BLaER1 (cell line): ENCODE measurements at regions not wholly inside any gene's neighbourhood (a gene's known extent, or its start where the extent isn't known, plus 50 kb on each side); places are given as distances from the start of the nearest gene placed in this dataset.

Source experiments
- H3K27ac ChIP-seq: shearing (Covaris generic); formaldehyde crosslinking; 2 replicates; pipeline ENCODE4 v1.8.1; 2022
- H3K27me3 ChIP-seq: shearing (Covaris generic); formaldehyde crosslinking; 2 replicates; pipeline ENCODE4 v1.8.1; 2022
- H3K36me3 ChIP-seq: shearing (Covaris generic); formaldehyde crosslinking; 2 replicates; pipeline ENCODE4 v1.8.1; 2022
- H3K4me1 ChIP-seq: shearing (Covaris generic); formaldehyde crosslinking; 2 replicates; pipeline ENCODE4 v1.8.1; 2022
- H3K4me2 ChIP-seq: shearing (Covaris generic); formaldehyde crosslinking; 2 replicates; pipeline ENCODE4 v1.8.1; 2022
- H3K4me3 ChIP-seq: shearing (Covaris generic); formaldehyde crosslinking; 2 replicates; pipeline ENCODE4 v1.8.1; 2022
- H3K9ac ChIP-seq: shearing (Covaris generic); formaldehyde crosslinking; 2 replicates; pipeline ENCODE4 v1.8.1; 2022
- H3K9me3 ChIP-seq: shearing (Covaris generic); formaldehyde crosslinking; 2 replicates; pipeline ENCODE4 v1.8.1; 2022
- H4K20me1 ChIP-seq: shearing (Covaris generic); formaldehyde crosslinking; 2 replicates; pipeline ENCODE4 v1.8.1; 2022
- Cebpa-rat ChIP-seq: shearing (Covaris generic); IDR thresholded peaks from 2 replicates; pipeline ENCODE4 v1.8.1; 2022

- no peak for TF ChIP-seq Cebpa-rat
- Histone ChIP-seq H3K4me2 (no peak overlapping the region), H4K20me1 (no peaks in the 10 kb centered on the region), H3K36me3 (no peaks in the 10 kb centered on the region), H3K4me3 (no peak overlapping the region), H3K27ac (no peak overlapping the region), H3K27me3 (no peaks in the 10 kb centered on the region), H3K9ac (no peak overlapping the region), H3K4me1 (no peaks in the 10 kb centered on the region), H3K9me3 (peaks cover 52% of the 10 kb centered on the region)
These were observed 1960.9 kb upstream of the DEFB115 start for GRCh38 chr20:29296256-29297230.

- peaks cover 59% of the 10 kb centered on the region for H3K9me3 ChIP-seq
- no peaks in the 10 kb centered on the region for H3K4me1 ChIP-seq
- no peak overlapping the region for H3K4me2 ChIP-seq
- no peak overlapping the region for H3K4me3 ChIP-seq
- no peaks in the 10 kb centered on the region for H4K20me1 ChIP-seq
- H3K27me3 ChIP-seq = no peaks in the 10 kb centered on the region
- no peak overlapping the region for H3K27ac ChIP-seq
- no peak overlapping the region for H3K9ac ChIP-seq
- no peak for TF ChIP-seq Cebpa-rat
- no peaks in the 10 kb centered on the region for H3K36me3 ChIP-seq
These were observed 1959.8 kb upstream of the DEFB115 start for GRCh38 chr20:29297411-29298270.

GRCh38 chr20:29298271-29298590, 1959.2 kb upstream of the DEFB115 start:
- no peak overlapping the region for H3K4me2 ChIP-seq
- H3K4me1 ChIP-seq = no peaks in the 10 kb centered on the region
- peaks cover 63% of the 10 kb centered on the region for H3K9me3 ChIP-seq

GRCh38 chr20:29298759-29299613, 1958.5 kb upstream of the DEFB115 start:
- no peak overlapping the region for H3K9ac ChIP-seq
- no peaks in the 10 kb centered on the region for H3K36me3 ChIP-seq
- H3K27ac ChIP-seq = no peak overlapping the region
- no peaks in the 10 kb centered on the region for H3K27me3 ChIP-seq
- TF ChIP-seq Cebpa-rat = no peak
- no peaks in the 10 kb centered on the region for H4K20me1 ChIP-seq
- peaks cover 66% of the 10 kb centered on the region for H3K9me3 ChIP-seq
- no peaks in the 10 kb centered on the region for H3K4me1 ChIP-seq
- H3K4me2 ChIP-seq = no peak overlapping the region
- no peak overlapping the region for H3K4me3 ChIP-seq

More at GRCh38 chr20:29298271-29298590, 1959.2 kb upstream of the DEFB115 start:
- no peaks in the 10 kb centered on the region for H4K20me1 ChIP-seq
- no peak overlapping the region for H3K4me3 ChIP-seq
- no peak overlapping the region for H3K27ac ChIP-seq
- no peak overlapping the region for H3K9ac ChIP-seq
- H3K36me3 ChIP-seq = no peaks in the 10 kb centered on the region
- no peak for TF ChIP-seq Cebpa-rat
- no peaks in the 10 kb centered on the region for H3K27me3 ChIP-seq

- Histone ChIP-seq H3K4me3 (no peak overlapping the region), H4K20me1 (no peaks in the 10 kb centered on the region), H3K36me3 (no peaks in the 10 kb centered on the region), H3K4me2 (no peak overlapping the region), H3K4me1 (no peaks in the 10 kb centered on the region), H3K27ac (no peak overlapping the region), H3K9ac (no peak overlapping the region), H3K27me3 (no peaks in the 10 kb centered on the region), H3K9me3 (peaks cover 66% of the 10 kb centered on the region)
- no peak for TF ChIP-seq Cebpa-rat
These were observed 1957.5 kb upstream of the DEFB115 start for GRCh38 chr20:29299811-29300578.

GRCh38 chr20:29300579-29301551, 1956.6 kb upstream of the DEFB115 start:
- Histone ChIP-seq H3K9me3 (peaks cover 66% of the 10 kb centered on the region), H3K27me3 (no peaks in the 10 kb centered on the region), H3K9ac (no peak overlapping the region), H3K27ac (no peak overlapping the region), H3K4me2 (no peak overlapping the region), H3K4me1 (no peaks in the 10 kb centered on the region), H3K36me3 (no peaks in the 10 kb centered on the region), H4K20me1 (no peaks in the 10 kb centered on the region), H3K4me3 (no peak overlapping the region)
- no peak for TF ChIP-seq Cebpa-rat

GRCh38 chr20:29301624-29302259, 1955.7 kb upstream of the DEFB115 start:
- Histone ChIP-seq H3K36me3 (no peaks in the 10 kb centered on the region), H3K4me3 (no peak overlapping the region), H3K4me1 (no peaks in the 10 kb centered on the region), H4K20me1 (no peaks in the 10 kb centered on the region), H3K27me3 (no peaks in the 10 kb centered on the region), H3K9ac (no peak overlapping the region), H3K27ac (no peak overlapping the region), H3K9me3 (peaks cover 58% of the 10 kb centered on the region), H3K4me2 (no peak overlapping the region)
- no peak for TF ChIP-seq Cebpa-rat
